Left lobe of liver (tissue), 2 donors: ENCODE measurements at regions not wholly inside any gene's neighbourhood (a gene's known extent, or its start where the extent isn't known, plus 50 kb on each side); places are given as distances from the start of the nearest gene placed in this dataset.
"Not testable (repeated sequence)": the region's sequence is repeated elsewhere in the genome, so short reads cannot be mapped to it uniquely, and the experiment has no call there.

ENCODE experiments used
- ATAC-seq: fragments of 200-7000 bp; cut with Tn5 transposase; one replicate; pipeline ENCODE4 v1.9.1; 2020; ENCODE audit warnings: mild to moderate bottlenecking, moderate library complexity
- DNase-seq: peaks from one replicate; pipeline ENCODE4 v3.0.0-alpha.2; 2020; ENCODE audit warnings: low spot score
- donor health status: DM: no; HTN: no; CAD: no; lungs with moderate emphysema.
- donor health status: DM: no; HTN: yes; CAD: no.

- ATAC-seq (no peak), DNase-seq (no peak)
Measured at GRCh38 chr19:56894626-56895025, 54.1 kb upstream of the PEG3 start.

GRCh38 chr19:56896095-56896494 lies 55.6 kb upstream of the PEG3 start:
- ATAC-seq (no peak), DNase-seq (no peak)

GRCh38 chr19:56899943-56900342 lies 59.4 kb upstream of the PEG3 start:
- no peak for DNase-seq
- ATAC-seq, result no peak

GRCh38 chr19:56900573-56901097 lies 60.1 kb upstream of the PEG3 start:
- ATAC-seq (no peak), DNase-seq (no peak)

GRCh38 chr19:56905631-56906150 lies 65.2 kb upstream of the PEG3 start:
- DNase-seq (no peak), ATAC-seq (no peak)

- DNase-seq, result no peak
- no peak for ATAC-seq
Measured at GRCh38 chr19:56912401-56913112, 72.0 kb upstream of the PEG3 start.

GRCh38 chr19:56913113-56913455 lies 72.6 kb upstream of the PEG3 start:
- DNase-seq, ATAC-seq: not testable (repeated sequence)

GRCh38 chr19:56916528-56916927 lies 76.0 kb upstream of the PEG3 start:
- no peak for ATAC-seq

GRCh38 chr19:56917529-56917928 lies 77.0 kb upstream of the PEG3 start:
- no peak for DNase-seq
- no peak for ATAC-seq

More at GRCh38 chr19:56916528-56916927, 76.0 kb upstream of the PEG3 start:
- no peak for DNase-seq

GRCh38 chr19:56917998-56918397 lies 77.5 kb upstream of the PEG3 start:
- DNase-seq (no peak), ATAC-seq (no peak)

- DNase-seq, result no peak
- no peak for ATAC-seq
Measured at GRCh38 chr19:56918682-56919307, 78.3 kb upstream of the PEG3 start.

GRCh38 chr19:56919308-56919995 lies 78.9 kb upstream of the PEG3 start:
- no peak for ATAC-seq
- DNase-seq, result no peak

- not testable (repeated sequence) for DNase-seq, ATAC-seq
Measured at GRCh38 chr19:56926094-56926493, 85.6 kb upstream of the PEG3 start.

GRCh38 chr19:56927294-56927693 lies 86.8 kb upstream of the PEG3 start:
- no peak for DNase-seq
- no peak for ATAC-seq

GRCh38 chr19:56927791-56928207 lies 87.3 kb upstream of the PEG3 start:
- DNase-seq (no peak), ATAC-seq (no peak)

- no peak for DNase-seq
- ATAC-seq, result no peak
Measured at GRCh38 chr19:56930647-56931535, 90.4 kb upstream of the PEG3 start.

GRCh38 chr19:56933014-56933705 lies 92.6 kb upstream of the PEG3 start:
- DNase-seq (no peak), ATAC-seq (no peak)

- ATAC-seq, result peak; percentile 28
- no peak for DNase-seq
Measured at GRCh38 chr19:56934438-56935090, 94.0 kb upstream of the PEG3 start.

- DNase-seq (no peak), ATAC-seq (no peak)
Measured at GRCh38 chr19:56939951-56940350, 99.4 kb upstream of the PEG3 start.

- peak; percentile 48 for DNase-seq
- peak; percentile 62 for ATAC-seq
Measured at GRCh38 chr19:56942756-56943155, 102.2 kb upstream of the PEG3 start.
